ENCODE measurements at regions not wholly inside any gene's neighbourhood (a gene's known extent, or its start where the extent isn't known, plus 50 kb on each side); places are given as distances from the start of the nearest gene placed in this dataset.

GRCh38 chr11:15728207-15728606 lies 613.5 kb downstream of the INSC start:
- ChIA-PET POLR2A (no interaction called here), CTCF (no interaction called here), RAD21 (ENCODE audit: low non-redundant PET in 1 of 2, low total read pairs in 2 of 2, uncharacterized antibody in 2 of 2, unreplicated experiment in 2 of 2) (no interaction called here)
- Histone ChIP-seq H3K36me3 (ENCODE audit: control insufficient read depth in 1 of 2, insufficient read depth in 2 of 2, low read length in 2 of 2) (no peaks in the 10 kb centered on the region), H2AFZ (ENCODE audit: low read depth, low read length, poor library complexity, severe bottlenecking) (no peak overlapping the region), H3K27ac (ENCODE audit: low read depth, low read length) (no peak overlapping the region), H4K20me1 (ENCODE audit: insufficient read depth) (no peaks in the 10 kb centered on the region), H3K4me3 (replicated peaks in 1 of 2; ENCODE audit: low read depth in 1 of 2, low read length in 2 of 2) (no peak overlapping the region), H3K9me3 (ENCODE audit: control insufficient read depth in 1 of 2, insufficient read depth in 1 of 2, low read depth in 1 of 2, low read length in 2 of 2) (no peaks in the 10 kb centered on the region), H3K9me2 (ENCODE audit: insufficient read depth) (no peaks in the 10 kb centered on the region), H3K4me2 (ENCODE audit: low read length) (no peak overlapping the region), H3K4me1 (ENCODE audit: control insufficient read depth in 1 of 2, insufficient read depth in 2 of 2, low read length in 2 of 2) (no peaks in the 10 kb centered on the region), H3K9ac (ENCODE audit: low read length) (no peak overlapping the region), H3K79me2 (ENCODE audit: insufficient read depth, low read length) (no peaks in the 10 kb centered on the region), H3K27me3 (ENCODE audit: insufficient read depth, low read length) (peaks cover 30% of the 10 kb centered on the region)
- intact Hi-C loops (cut with micrococcal nuclease), result no loop called here
- DNase-seq (ENCODE audit: low read depth, low spot score) (no peak), ATAC-seq (no peak)
- TF ChIP-seq JUND (IDR thresholded peaks at IDR 0.05), result no peak
- TF ChIP-seq SIN3A (IDR thresholded peaks at IDR 0.05; ENCODE audit: low read depth), result no peak
- no peak for TF ChIP-seq FOSL1 (IDR thresholded peaks at IDR 0.05; ENCODE audit: low read depth)
- TF ChIP-seq ZNF274 (IDR thresholded peaks at IDR 0.05; ENCODE audit: low read depth, low read length), result no peak
- TF ChIP-seq YY1 (IDR thresholded peaks at IDR 0.05; ENCODE audit: extremely low read depth, insufficient replicate concordance, low read depth, low read length), result no peak
- TF ChIP-seq REST (IDR thresholded peaks at IDR 0.05; ENCODE audit: low read depth), result no peak
- no peak for TF ChIP-seq CEBPB (IDR thresholded peaks at IDR 0.05; ENCODE audit: low read depth)
- no peak for TF ChIP-seq MAX (IDR thresholded peaks at IDR 0.05)
- no peak for TF ChIP-seq CBX3 (IDR thresholded peaks at IDR 0.05; ENCODE audit: low read depth)
- TF ChIP-seq EZH2 (IDR thresholded peaks at IDR 0.05), result no peak
- TF ChIP-seq EGR1 (IDR thresholded peaks at IDR 0.05; ENCODE audit: low read depth), result no peak
- no peak for TF ChIP-seq EZH2phosphoT487 (IDR thresholded peaks at IDR 0.05; ENCODE audit: borderline replicate concordance)
- no peak for TF ChIP-seq POLR2A (IDR thresholded peaks at IDR 0.05; ENCODE audit: borderline replicate concordance, extremely low read depth, insufficient read depth, insufficient read length)
- no TSS peak for BruUV-seq (replicated peaks)

Measured in HCT116 (cell line).